ENCODE measurements at regions not wholly inside any gene's neighbourhood (a gene's known extent, or its start where the extent isn't known, plus 50 kb on each side); places are given as distances from the start of the nearest gene placed in this dataset.

GRCh38 chr4:81754169-81754568 is 282.5 kb upstream of the RASGEF1B start:
- TF ChIP-seq CTCF (IDR thresholded peaks at IDR 0.05) (no peak), POLR2A (IDR thresholded peaks at IDR 0.05) (no peak)
